ENCODE measurements at regions not wholly inside any gene's neighbourhood (a gene's known extent, or its start where the extent isn't known, plus 50 kb on each side); places are given as distances from the start of the nearest gene placed in this dataset.

- H3K27ac ChIP-seq (ENCODE audit: low read depth in 1 of 2, low read length in 1 of 2): peak overlapping the region in 1 of 2 donors; percentile 2
- WGBS, 2 donors: 55 to 66% methylated on average over 3 of the region's 3 CpGs
Observed at GRCh38 chr2:226115102-226115831, 684.4 kb downstream of the IRS1 start.

DNA sequence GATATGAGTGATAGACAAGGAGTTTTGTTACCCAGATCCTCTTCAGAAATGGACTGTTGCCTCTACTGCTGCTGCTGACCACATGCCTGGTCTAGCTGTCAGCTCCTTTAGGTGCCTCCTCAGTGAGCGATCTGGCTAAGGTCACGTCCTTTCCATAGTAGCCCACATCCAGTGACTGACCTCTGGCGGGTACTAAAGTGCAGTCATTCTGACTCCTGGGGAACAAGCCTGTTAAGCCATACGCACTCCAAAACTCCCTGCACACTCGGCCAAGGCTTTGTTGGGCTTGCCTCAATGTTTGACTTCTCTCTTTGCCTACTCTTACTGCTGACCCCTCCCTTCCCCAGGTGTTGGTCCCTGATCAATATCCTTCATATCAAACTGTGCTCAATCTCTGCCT is 685.2 kb downstream of the IRS1 start:
- Histone ChIP-seq H3K36me3 (ENCODE audit: control insufficient read depth in 4 of 4, insufficient read depth in 4 of 4, low read length in 4 of 4) (no peaks in the 10 kb centered on the region), H3K27ac (ENCODE audit: low read depth in 1 of 2, low read length in 1 of 2) (no peak overlapping the region), H3K27me3 (ENCODE audit: control insufficient read depth in 3 of 3, insufficient read depth in 3 of 3, low read length in 2 of 3) (no peaks in the 10 kb centered on the region), H3K9ac (ENCODE audit: insufficient read depth in 1 of 2, low read length in 2 of 2) (no peak overlapping the region), H3K4me3 (no peak overlapping the region), H3K4me1 (ENCODE audit: control insufficient read depth in 5 of 5, insufficient read depth in 5 of 5, low read length in 5 of 5) (peaks cover 0 to 37% (median 5%) of the 10 kb centered on the region in 5 donors), H3K9me3 (ENCODE audit: control insufficient read depth in 4 of 4, insufficient read depth in 3 of 4, low read length in 3 of 4) (peaks cover 0 to 2% (median 0%) of the 10 kb centered on the region in 4 donors)
- ATAC-seq (ENCODE audit: insufficient read depth, low FRiP score) (no peak), DNase-seq (no peak)
- TF ChIP-seq, protein P1, sequence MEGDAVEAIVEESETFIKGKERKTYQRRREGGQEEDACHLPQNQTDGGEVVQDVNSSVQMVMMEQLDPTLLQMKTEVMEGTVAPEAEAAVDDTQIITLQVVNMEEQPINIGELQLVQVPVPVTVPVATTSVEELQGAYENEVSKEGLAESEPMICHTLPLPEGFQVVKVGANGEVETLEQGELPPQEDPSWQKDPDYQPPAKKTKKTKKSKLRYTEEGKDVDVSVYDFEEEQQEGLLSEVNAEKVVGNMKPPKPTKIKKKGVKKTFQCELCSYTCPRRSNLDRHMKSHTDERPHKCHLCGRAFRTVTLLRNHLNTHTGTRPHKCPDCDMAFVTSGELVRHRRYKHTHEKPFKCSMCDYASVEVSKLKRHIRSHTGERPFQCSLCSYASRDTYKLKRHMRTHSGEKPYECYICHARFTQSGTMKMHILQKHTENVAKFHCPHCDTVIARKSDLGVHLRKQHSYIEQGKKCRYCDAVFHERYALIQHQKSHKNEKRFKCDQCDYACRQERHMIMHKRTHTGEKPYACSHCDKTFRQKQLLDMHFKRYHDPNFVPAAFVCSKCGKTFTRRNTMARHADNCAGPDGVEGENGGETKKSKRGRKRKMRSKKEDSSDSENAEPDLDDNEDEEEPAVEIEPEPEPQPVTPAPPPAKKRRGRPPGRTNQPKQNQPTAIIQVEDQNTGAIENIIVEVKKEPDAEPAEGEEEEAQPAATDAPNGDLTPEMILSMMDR (IDR thresholded peaks at IDR 0.05; ENCODE audit: control extremely low read depth, extremely low read depth): no peak
- WGBS, 2 donors: 87 to 96% methylated on average over 5 of the region's 5 CpGs

More at GRCh38 chr2:226115102-226115831, 684.4 kb downstream of the IRS1 start:
- Histone ChIP-seq H3K4me1 (ENCODE audit: control insufficient read depth in 5 of 5, insufficient read depth in 5 of 5, low read length in 5 of 5) (peaks cover 2 to 44% (median 5%) of the 10 kb centered on the region in 5 donors), H3K9me3 (ENCODE audit: control insufficient read depth in 4 of 4, insufficient read depth in 3 of 4, low read length in 3 of 4) (peaks cover 0 to 2% (median 0%) of the 10 kb centered on the region in 4 donors), H3K9ac (ENCODE audit: insufficient read depth in 1 of 2, low read length in 2 of 2) (no peak overlapping the region), H3K27me3 (ENCODE audit: control insufficient read depth in 3 of 3, insufficient read depth in 3 of 3, low read length in 2 of 3) (no peaks in the 10 kb centered on the region), H3K4me3 (no peak overlapping the region), H3K36me3 (ENCODE audit: control insufficient read depth in 4 of 4, insufficient read depth in 4 of 4, low read length in 4 of 4) (no peaks in the 10 kb centered on the region)
- TF ChIP-seq, protein P1 (IDR thresholded peaks at IDR 0.05; ENCODE audit: control extremely low read depth, extremely low read depth): no peak
- peak; percentile 75 for ATAC-seq (ENCODE audit: insufficient read depth, low FRiP score)
- DNase-seq: peak in 1 of 3 donors; percentile 8

DNA sequence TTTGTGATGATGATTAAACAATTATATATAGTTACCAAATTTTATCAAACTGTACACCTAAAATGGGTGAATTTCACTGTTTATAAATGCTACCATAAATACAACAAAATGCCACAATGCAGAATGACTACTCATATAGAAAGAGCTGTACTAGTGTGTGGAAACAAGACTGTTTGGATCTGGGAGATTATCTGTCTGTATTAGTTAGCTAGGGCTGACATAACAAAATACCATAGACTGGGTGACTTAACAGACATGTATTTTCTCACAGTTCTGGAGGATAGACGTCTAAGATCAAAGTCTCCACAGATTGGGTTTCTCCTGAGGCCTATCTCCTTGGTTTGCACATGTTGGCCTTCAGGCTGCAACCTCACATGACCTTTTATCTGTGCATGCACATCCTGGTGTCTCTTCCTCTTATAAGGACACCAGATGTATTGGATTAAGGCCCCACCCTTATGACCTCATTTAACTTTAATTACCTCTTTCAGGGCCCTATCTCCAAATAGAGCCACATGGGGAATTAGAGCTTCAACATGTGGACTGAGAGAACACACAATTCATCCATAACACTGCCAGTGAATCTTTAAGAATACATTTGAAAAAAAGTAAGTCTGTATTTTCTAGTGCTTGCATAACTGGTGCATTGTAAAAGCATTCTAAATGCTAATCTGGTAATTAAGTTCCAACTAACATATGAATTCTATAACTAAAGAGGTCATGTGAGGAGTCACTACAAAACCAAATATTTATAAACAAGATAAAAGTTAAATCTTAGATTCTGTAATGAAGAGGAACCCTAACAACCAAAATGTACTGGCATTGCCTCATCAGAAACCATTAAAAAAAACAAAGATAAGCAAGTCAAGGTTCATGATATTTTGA is 699.6 kb downstream of the NYAP2 start:
- Histone ChIP-seq H3K9me3 (ENCODE audit: control insufficient read depth in 4 of 4, insufficient read depth in 3 of 4, low read length in 3 of 4) (peaks cover 0 to 3% (median under 1%) of the 10 kb centered on the region in 4 donors), H3K4me1 (ENCODE audit: control insufficient read depth in 5 of 5, insufficient read depth in 5 of 5, low read length in 5 of 5) (peaks cover 0 to 4% (median 0%) of the 10 kb centered on the region in 5 donors)
- DNase-seq: peak in 2 of 3 donors; percentile 77 to 81

More for the DNA sequence above, 699.6 kb downstream of the NYAP2 start:
- ATAC-seq (ENCODE audit: insufficient read depth, low FRiP score): no peak
- 38 to 62% methylated on average over 1 of the region's 1 CpG for WGBS, 2 donors
- H3K4me3 ChIP-seq: no peak overlapping the region
- TF ChIP-seq, protein P1 (IDR thresholded peaks at IDR 0.05; ENCODE audit: control extremely low read depth, extremely low read depth): no peak
- H3K27me3 ChIP-seq (ENCODE audit: control insufficient read depth in 3 of 3, insufficient read depth in 3 of 3, low read length in 2 of 3): no peaks in the 10 kb centered on the region
- no peaks in the 10 kb centered on the region for H3K36me3 ChIP-seq (ENCODE audit: control insufficient read depth in 4 of 4, insufficient read depth in 4 of 4, low read length in 4 of 4)
- H3K9ac ChIP-seq (ENCODE audit: insufficient read depth in 1 of 2, low read length in 2 of 2): no peak overlapping the region
- no peak overlapping the region for H3K27ac ChIP-seq (ENCODE audit: low read depth in 1 of 2, low read length in 1 of 2)

Data from lung (tissue), 11 donors.